ENCODE measurements at regions not wholly inside any gene's neighbourhood (a gene's known extent, or its start where the extent isn't known, plus 50 kb on each side); places are given as distances from the start of the nearest gene placed in this dataset.

- TF ChIP-seq POLR2AphosphoS5 (IDR thresholded peaks at IDR 0.05; ENCODE audit: low read depth, low read length) = no peak
- TF ChIP-seq TAF1 (IDR thresholded peaks at IDR 0.05; ENCODE audit: low read depth, low read length) = no peak
- TF ChIP-seq SPI1 (IDR thresholded peaks at IDR 0.05; ENCODE audit: low read depth, low read length) = no peak
- no peak for TF ChIP-seq POLR2A (IDR thresholded peaks at IDR 0.05; ENCODE audit: low read depth, low read length)
- no peak for TF ChIP-seq POU2F2 (IDR thresholded peaks at IDR 0.05; ENCODE audit: low read depth, low read length)
Observed at GRCh38 chr13:106107061-106107460, 428.4 kb downstream of the EFNB2 start.

Measured in GM12891 (cell line).